CD14-positive monocyte (primary cell): ENCODE measurements at regions not wholly inside any gene's neighbourhood (a gene's known extent, or its start where the extent isn't known, plus 50 kb on each side); places are given as distances from the start of the nearest gene placed in this dataset.

Experiments used
- DNase-seq, 3 donors: peaks; one replicate each; pipeline ENCODE4 v3.0.0-alpha.2; 2011 to 2022
- H2AFZ ChIP-seq: 2 replicates; pipeline ENCODE4 v1.6.0; 2012; ENCODE audit warnings: mild to moderate bottlenecking, low read depth, low read length, inconsistent platforms; ENCODE audit not compliant: insufficient read depth, poor library complexity, severe bottlenecking
- H3K27ac ChIP-seq, 2 donors: 1 replicate in 1 of 2; 2 replicates in 1 of 2; pipeline ENCODE4 v1.5.1; 2012 to 2013; ENCODE audit warnings: low read length in 2 of 2, control low read depth in 1 of 2, inconsistent platforms in 1 of 2, low read depth in 1 of 2, mild to moderate bottlenecking in 1 of 2
- H3K27me3 ChIP-seq, 2 donors: one replicate each; pipeline versions ENCODE4 v1.6.0 to v1.6.1; 2011 to 2013; ENCODE audit warnings: low read length in 2 of 2; ENCODE audit not compliant: control insufficient read depth in 2 of 2, insufficient read depth in 2 of 2
- H3K36me3 ChIP-seq, 2 donors: replicated peaks in 1 of 2; 1 replicate in 1 of 2; 2 replicates in 1 of 2; pipeline versions ENCODE4 v1.5.1 to v1.6.1; 2012 to 2013; ENCODE audit warnings: low read length in 2 of 2, control low read depth in 1 of 2, inconsistent platforms in 1 of 2, mild to moderate bottlenecking in 1 of 2; ENCODE audit not compliant: insufficient read depth in 2 of 2, control insufficient read depth in 1 of 2
- H3K4me1 ChIP-seq, 2 donors: 1 replicate in 1 of 2; 2 replicates in 1 of 2; pipeline versions ENCODE4 v1.5.1 to v1.6.1; 2012 to 2013; ENCODE audit warnings: low read length in 2 of 2, control low read depth in 1 of 2, inconsistent platforms in 1 of 2, mild to moderate bottlenecking in 1 of 2, moderate library complexity in 1 of 2; ENCODE audit not compliant: insufficient read depth in 2 of 2, control insufficient read depth in 1 of 2
- H3K4me2 ChIP-seq: replicated peaks from 2 replicates; pipeline ENCODE3; 2012; ENCODE audit warnings: low read length, moderate library complexity, mild to moderate bottlenecking; ENCODE audit not compliant: poor library complexity, severe bottlenecking; ENCODE audit errors: extremely low read depth
- H3K4me3 ChIP-seq, 3 experiments: fragments of 200-600 bp in 1 of 3; sonication (generic) in 1 of 3; replicated peaks in 1 of 3; 1 replicate in 2 of 3; 2 replicates in 1 of 3; pipeline ENCODE4 v1.5.1; 2011 to 2013; ENCODE audit warnings: low read length in 3 of 3, mild to moderate bottlenecking in 3 of 3, control low read depth in 2 of 3, low read depth in 2 of 3, inconsistent platforms in 1 of 3, moderate library complexity in 1 of 3
- H3K79me2 ChIP-seq: 2 replicates; pipeline ENCODE4 v1.6.0; 2012; ENCODE audit warnings: mild to moderate bottlenecking, control low read depth, inconsistent platforms, low read length, moderate library complexity; ENCODE audit not compliant: insufficient read depth
- H3K9ac ChIP-seq: 2 replicates; pipeline ENCODE4 v1.6.0; 2017; ENCODE audit warnings: low read length, mild to moderate bottlenecking; ENCODE audit not compliant: insufficient read depth, poor library complexity, severe bottlenecking
- H3K9me3 ChIP-seq, 2 donors: replicated peaks in 1 of 2; 1 replicate in 1 of 2; 2 replicates in 1 of 2; pipeline versions ENCODE4 v1.5.1 to v1.6.1; 2012 to 2013; ENCODE audit warnings: low read length in 2 of 2, control low read depth in 1 of 2; ENCODE audit not compliant: control insufficient read depth in 1 of 2, insufficient read depth in 1 of 2
- H4K20me1 ChIP-seq: 2 replicates; pipeline ENCODE4 v1.6.0; 2012; ENCODE audit warnings: mild to moderate bottlenecking, low read length, control low read depth, moderate library complexity; ENCODE audit not compliant: insufficient read depth
- H3K27ac Mint-ChIP-seq, 7 donors: one replicate each; pipeline ENCODE4 v1.8.0; 2020; ENCODE audit warnings: mild to moderate bottlenecking in 7 of 7, mixed read lengths in 7 of 7, moderate library complexity in 6 of 7, inconsistent platforms in 2 of 7
- H3K27me3 Mint-ChIP-seq, 3 donors: one replicate each; pipeline ENCODE4 v1.8.0; 2021 to 2022; ENCODE audit warnings: low read depth in 3 of 3, mild to moderate bottlenecking in 3 of 3, mixed read lengths in 3 of 3, moderate library complexity in 3 of 3, inconsistent platforms in 1 of 3
- H3K36me3 Mint-ChIP-seq, 2 donors: one replicate each; pipeline ENCODE4 v1.8.0; 2020; ENCODE audit warnings: mixed read lengths in 2 of 2, inconsistent platforms in 1 of 2, mild to moderate bottlenecking in 1 of 2
- H3K4me1 Mint-ChIP-seq: one replicate; pipeline ENCODE4 v1.8.0; 2020; ENCODE audit warnings: mild to moderate bottlenecking, mixed read lengths
- H3K4me3 Mint-ChIP-seq, 2 donors: one replicate each; pipeline ENCODE4 v1.8.0; 2020; ENCODE audit warnings: mild to moderate bottlenecking in 2 of 2, mixed read lengths in 2 of 2, moderate library complexity in 1 of 2
- H3K9me3 Mint-ChIP-seq, 7 donors: one replicate each; pipeline ENCODE4 v1.8.0; 2020 to 2022; ENCODE audit warnings: mixed read lengths in 7 of 7, mild to moderate bottlenecking in 6 of 7, moderate library complexity in 6 of 7, inconsistent platforms in 2 of 7
- CTCF ChIP-seq: fragments of 200-600 bp; IDR thresholded peaks from one replicate; pipeline ENCODE4 v1.8.0; 2022; ENCODE audit warnings: antibody characterized with exemption, mild to moderate bottlenecking
- whole genome bisulfite sequencing: methylation state at CpG from one replicate; pipeline ENCODE4 v1.1.5; 2013; ENCODE audit warnings: missing lambda C conversion rate; ENCODE audit not compliant: insufficient coverage; 5-methylcytosine and 5-hydroxymethylcytosine counted together
- intact Hi-C, 2 donors: fragments of 100-400 bp; cut with micrococcal nuclease; formaldehyde crosslinking; loops; one replicate each; pipeline versions ENCODE4 v1.15.0 to v1.15.1; 2023

- Histone ChIP-seq H3K27ac (no peak overlapping the region), H2AFZ (no peak overlapping the region), H4K20me1 (no peaks in the 10 kb centered on the region), H3K27me3 (no peaks in the 10 kb centered on the region), H3K4me1 (no peaks in the 10 kb centered on the region), H3K9ac (no peak overlapping the region), H3K4me2 (no peak overlapping the region), H3K4me3 (no peak overlapping the region), H3K9me3 (no peaks in the 10 kb centered on the region), H3K36me3 (no peaks in the 10 kb centered on the region), H3K79me2 (no peaks in the 10 kb centered on the region)
- H3K36me3 Mint-ChIP-seq, result no peaks in the 10 kb centered on the region
- no peaks in the 10 kb centered on the region for H3K27me3 Mint-ChIP-seq
- H3K4me3 Mint-ChIP-seq, result no peak overlapping the region
- intact Hi-C loops, result no loop called here
- no peak overlapping the region for H3K27ac Mint-ChIP-seq
- TF ChIP-seq CTCF, result no peak
- no peaks in the 10 kb centered on the region for H3K9me3 Mint-ChIP-seq
- no peaks in the 10 kb centered on the region for H3K4me1 Mint-ChIP-seq
- DNase-seq, result no peak
These were observed 196.6 kb upstream of the GOLIM4 start for GRCh38 chr3:168292296-168292695.

GRCh38 chr3:168289471-168290008 lies 193.8 kb upstream of the GOLIM4 start:
- H3K27me3 ChIP-seq, result no peaks in the 10 kb centered on the region
- no peak for DNase-seq
- TF ChIP-seq CTCF, result no peak
- no peaks in the 10 kb centered on the region for H3K4me1 ChIP-seq
- no peak overlapping the region for H3K27ac ChIP-seq
- H3K9me3 ChIP-seq, result no peaks in the 10 kb centered on the region
- no peak overlapping the region for H3K4me3 Mint-ChIP-seq
- 91% methylated on average over 3 of the region's 4 CpGs for WGBS
- no peaks in the 10 kb centered on the region for H3K36me3 ChIP-seq
- intact Hi-C loops, result no loop called here
- no peaks in the 10 kb centered on the region for H3K36me3 Mint-ChIP-seq
- no peak overlapping the region for H2AFZ ChIP-seq
- no peaks in the 10 kb centered on the region for H3K4me1 Mint-ChIP-seq
- H3K27ac Mint-ChIP-seq, result no peak overlapping the region
- H3K4me2 ChIP-seq, result no peak overlapping the region
- no peaks in the 10 kb centered on the region for H4K20me1 ChIP-seq
- no peak overlapping the region for H3K4me3 ChIP-seq
- H3K79me2 ChIP-seq, result no peaks in the 10 kb centered on the region
- H3K9ac ChIP-seq, result no peak overlapping the region
- no peaks in the 10 kb centered on the region for H3K9me3 Mint-ChIP-seq
- H3K27me3 Mint-ChIP-seq, result no peaks in the 10 kb centered on the region
